B cell (primary cell): ENCODE measurements at regions not wholly inside any gene's neighbourhood (a gene's known extent, or its start where the extent isn't known, plus 50 kb on each side); places are given as distances from the start of the nearest gene placed in this dataset.

Experiments used
- ATAC-seq: fragments of 200-7000 bp; cut with Tn5 transposase; one replicate; pipeline ENCODE4 v1.10.0; 2021; ENCODE audit warnings: low read depth, mild to moderate bottlenecking, moderate number of reproducible peaks, moderate library complexity
- CTCF ChIA-PET: fragments of 350-600 bp; sonication (Branson Sonifier 250); formaldehyde crosslinking; loops from one replicate; lab custom pipeline; 2021; ENCODE audit warnings: antibody characterized with exemption, inconsistent platforms; lab: Charles Lee
- POLR2A ChIA-PET: fragments of 350-600 bp; sonication (Branson Sonifier 250); formaldehyde crosslinking; loops from one replicate; lab custom pipeline; 2021; ENCODE audit warnings: antibody characterized with exemption; lab: Charles Lee
- DNase-seq: peaks from one replicate; pipeline ENCODE4 v3.0.0; 2013
- H2AFZ ChIP-seq: 2 replicates; pipeline ENCODE4 v1.6.1; 2012; ENCODE audit warnings: mild to moderate bottlenecking, low read depth, low read length; ENCODE audit not compliant: insufficient read depth, poor library complexity, severe bottlenecking
- H3K27ac ChIP-seq, 2 donors: 1 replicate in 1 of 2; 2 replicates in 1 of 2; pipeline ENCODE4 v1.5.1; 2012 to 2013; ENCODE audit warnings: low read length in 2 of 2, mild to moderate bottlenecking in 2 of 2, moderate library complexity in 1 of 2
- H3K27me3 ChIP-seq, 4 experiments: fragments of 200-600 bp in 1 of 4; sonication (generic) in 1 of 4; replicated peaks in 1 of 4; 1 replicate in 2 of 4; 2 replicates in 2 of 4; pipeline versions ENCODE4 v1.6.1 to v1.7.0; 2013 to 2016; ENCODE audit warnings: low read length in 3 of 4, mild to moderate bottlenecking in 2 of 4, mixed read lengths in 1 of 4, moderate library complexity in 1 of 4; ENCODE audit not compliant: insufficient read depth in 4 of 4, control insufficient read depth in 3 of 4; ENCODE audit errors: control extremely low read depth in 1 of 4
- H3K36me3 ChIP-seq, 2 experiments: replicated peaks in 1 of 2; 1 replicate in 1 of 2; 2 replicates in 1 of 2; pipeline versions ENCODE4 v1.6.1 to v1.7.1; 2013; ENCODE audit warnings: low read length in 1 of 2; ENCODE audit not compliant: insufficient read depth in 2 of 2, control insufficient read depth in 1 of 2; ENCODE audit errors: control extremely low read depth in 1 of 2, extremely low read depth in 1 of 2
- H3K4me1 ChIP-seq, 2 donors: fragments of 200-600 bp in 1 of 2; sonication (generic) in 1 of 2; 1 replicate in 1 of 2; 2 replicates in 1 of 2; pipeline versions ENCODE4 v1.5.1 to v1.6.1; 2013 to 2017; ENCODE audit warnings: low read length in 2 of 2; ENCODE audit not compliant: control insufficient read depth in 2 of 2, insufficient read depth in 2 of 2
- H3K4me2 ChIP-seq: replicated peaks from 2 replicates; pipeline ENCODE3; 2012; ENCODE audit warnings: mild to moderate bottlenecking, low read depth, low read length; ENCODE audit not compliant: poor library complexity, severe bottlenecking
- H3K4me3 ChIP-seq, 5 experiments: fragments of 200-600 bp in 1 of 5; sonication (generic) in 1 of 5; 1 replicate in 3 of 5; 2 replicates in 2 of 5; pipeline versions ENCODE4 v1.5.1 to v1.7.0; 2011 to 2016; ENCODE audit warnings: low read length in 4 of 5, mild to moderate bottlenecking in 4 of 5, low read depth in 2 of 5, control low read depth in 1 of 5, moderate library complexity in 1 of 5; ENCODE audit not compliant: insufficient read depth in 1 of 5; ENCODE audit errors: control extremely low read depth in 1 of 5, extremely low read depth in 1 of 5
- H3K79me2 ChIP-seq: fragments of 200-600 bp; sonication (generic); one replicate; pipeline ENCODE4 v1.6.0; 2016; ENCODE audit warnings: low read length; ENCODE audit not compliant: control insufficient read depth, insufficient read depth
- H3K9ac ChIP-seq: fragments of 200-600 bp; sonication (generic); 2 replicates; pipeline ENCODE4 v1.6.1; 2017; ENCODE audit warnings: mild to moderate bottlenecking, low read length, moderate library complexity
- H3K9me3 ChIP-seq, 3 donors: one replicate each; pipeline versions ENCODE4 v1.6.1 to v1.7.1; 2013; ENCODE audit warnings: low read length in 2 of 3; ENCODE audit not compliant: control insufficient read depth in 2 of 3, insufficient read depth in 1 of 3; ENCODE audit errors: control extremely low read depth in 1 of 3
- H4K20me1 ChIP-seq: 2 replicates; pipeline ENCODE4 v1.6.0; 2012; ENCODE audit warnings: mild to moderate bottlenecking, low read length; ENCODE audit not compliant: insufficient read depth, control insufficient read depth, poor library complexity, severe bottlenecking
- H3K27ac Mint-ChIP-seq: one replicate; pipeline ENCODE4 v1.8.0; 2021; ENCODE audit warnings: mixed read lengths
- H3K27me3 Mint-ChIP-seq: one replicate; pipeline ENCODE4 v1.8.0; 2021; ENCODE audit warnings: mixed read lengths
- H3K4me1 Mint-ChIP-seq: one replicate; pipeline ENCODE4 v1.8.0; 2021; ENCODE audit warnings: mixed read lengths
- H3K4me3 Mint-ChIP-seq: one replicate; pipeline ENCODE4 v1.8.0; 2021; ENCODE audit warnings: mixed read lengths
- H3K9me3 Mint-ChIP-seq: one replicate; pipeline ENCODE4 v1.8.0; 2022; ENCODE audit warnings: mixed read lengths; ENCODE audit not compliant: insufficient read depth
- CTCF ChIP-seq: fragments of 200-600 bp; IDR thresholded peaks from one replicate; pipeline ENCODE4 v1.8.0; 2022; ENCODE audit warnings: antibody characterized with exemption, mild to moderate bottlenecking
- EZH2 ChIP-seq: IDR thresholded peaks from 2 replicates; pipeline ENCODE4 v1.6.1; 2012; ENCODE audit warnings: borderline replicate concordance, low read depth, mild to moderate bottlenecking, moderate library complexity, low read length; ENCODE audit not compliant: insufficient read depth, poor library complexity, severe bottlenecking
- WGBS: methylation state at CpG from one replicate; pipeline ENCODE4 v1.1.5; 2013; ENCODE audit warnings: missing lambda C conversion rate; ENCODE audit not compliant: insufficient coverage; 5-methylcytosine and 5-hydroxymethylcytosine counted together
- intact Hi-C: fragments of 100-400 bp; cut with micrococcal nuclease; formaldehyde crosslinking; loops from one replicate; pipeline ENCODE4 v1.10.0; 2022

- H3K9me3 Mint-ChIP-seq: no peaks in the 10 kb centered on the region
- Histone ChIP-seq H3K36me3 (no peaks in the 10 kb centered on the region), H4K20me1 (no peaks in the 10 kb centered on the region), H3K4me3 (no peak overlapping the region), H3K27me3 (no peaks in the 10 kb centered on the region), H2AFZ (no peak overlapping the region), H3K9ac (no peak overlapping the region), H3K4me2 (no peak overlapping the region), H3K27ac (no peak overlapping the region), H3K79me2 (no peaks in the 10 kb centered on the region), H3K9me3 (no peaks in the 10 kb centered on the region), H3K4me1 (no peaks in the 10 kb centered on the region)
- DNase-seq (no peak), ATAC-seq (no peak)
- TF ChIP-seq CTCF (no peak), EZH2 (no peak)
- H3K27me3 Mint-ChIP-seq: no peaks in the 10 kb centered on the region
- CTCF ChIA-PET: no interaction called here
- intact Hi-C loops: no loop called here
- POLR2A ChIA-PET: no interaction called here
- no peak overlapping the region for H3K27ac Mint-ChIP-seq
- no peak overlapping the region for H3K4me3 Mint-ChIP-seq
- H3K4me1 Mint-ChIP-seq: no peaks in the 10 kb centered on the region
These were observed 571.3 kb upstream of the LRRTM4 start for GRCh38 chr2:78093436-78093835.

DNA sequence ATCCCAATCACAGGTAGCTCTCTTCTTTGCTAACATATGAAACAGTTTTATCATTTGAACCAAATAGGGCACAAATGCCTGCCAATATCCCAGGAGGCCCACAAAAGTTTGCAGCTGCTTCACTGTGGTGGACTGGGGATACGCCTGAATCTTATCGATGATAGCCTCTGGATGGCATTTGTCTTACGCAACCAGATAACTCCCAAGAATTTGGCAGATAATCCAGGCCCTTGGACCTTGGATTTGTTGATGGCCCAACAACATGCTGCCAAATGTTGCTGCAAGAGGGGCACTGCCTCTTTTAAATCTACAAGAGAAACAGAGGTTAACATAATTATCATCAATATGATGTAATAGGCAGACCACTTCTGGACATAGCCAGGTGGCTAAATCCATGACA lies 587.1 kb upstream of the LRRTM4 start:
- no peak overlapping the region for H3K4me2 ChIP-seq
- Mint-ChIP-seq H3K27ac (no peak overlapping the region), H3K4me1 (no peaks in the 10 kb centered on the region), H3K9me3 (peaks cover 10% of the 10 kb centered on the region), H3K27me3 (no peaks in the 10 kb centered on the region), H3K4me3 (no peak overlapping the region)
- no peak overlapping the region for H3K4me3 ChIP-seq
- ChIA-PET CTCF (no interaction called here), POLR2A (no interaction called here)
- H4K20me1 ChIP-seq: no peaks in the 10 kb centered on the region
- intact Hi-C loops: no loop called here
- H3K27ac ChIP-seq: no peak overlapping the region
- no peaks in the 10 kb centered on the region for H3K36me3 ChIP-seq
- 100% methylated on average over 3 of the region's 3 CpGs for WGBS
- no peak overlapping the region for H2AFZ ChIP-seq
- no peak overlapping the region for H3K9ac ChIP-seq
- H3K4me1 ChIP-seq: no peaks in the 10 kb centered on the region
- H3K27me3 ChIP-seq: no peaks in the 10 kb centered on the region
- TF ChIP-seq EZH2 (no peak), CTCF (no peak)
- peaks cover 0 to 29% (median 0%) of the 10 kb centered on the region in 3 donors for H3K9me3 ChIP-seq
- no peak for DNase-seq
- no peaks in the 10 kb centered on the region for H3K79me2 ChIP-seq
- no peak for ATAC-seq
